Ovary (tissue), 7 donors: ENCODE measurements at regions not wholly inside any gene's neighbourhood (a gene's known extent, or its start where the extent isn't known, plus 50 kb on each side); places are given as distances from the start of the nearest gene placed in this dataset.

Source experiments
- DNase-seq, 5 donors: peaks; one replicate each; pipeline ENCODE4 v3.0.0-alpha.2; 2019 to 2020
- H3K27ac ChIP-seq, 2 donors: fragments of 200-600 bp; one replicate each; pipeline versions ENCODE4 v1.5.1 to v1.8.0; 2019 to 2022
- H3K27me3 ChIP-seq: fragments of 200-600 bp; one replicate; pipeline ENCODE4 v1.8.0; 2022
- H3K36me3 ChIP-seq: fragments of 200-600 bp; sonication (generic); one replicate; pipeline ENCODE4 v1.5.1; 2019
- H3K4me1 ChIP-seq: one replicate; pipeline ENCODE4 v1.8.1; 2013; ENCODE audit warnings: mild to moderate bottlenecking, moderate library complexity; ENCODE audit not compliant: insufficient read depth
- H3K4me3 ChIP-seq: fragments of 200-600 bp; sonication (generic); one replicate; pipeline ENCODE4 v1.5.1; 2017
- H3K9me3 ChIP-seq, 2 donors: fragments of 200-600 bp in 1 of 2; sonication (generic) in 1 of 2; one replicate each; pipeline versions ENCODE4 v1.5.1 to v1.8.1; 2013 to 2019; ENCODE audit warnings: mild to moderate bottlenecking in 1 of 2, moderate library complexity in 1 of 2
- EP300 ChIP-seq: sonication (generic); formaldehyde crosslinking; IDR thresholded peaks from one replicate; pipeline ENCODE4 v1.6.1; 2017; ENCODE audit warnings: antibody characterized with exemption
- POLR2A ChIP-seq: fragments of 450-650 bp; IDR thresholded peaks from one replicate; pipeline ENCODE4 v1.6.1; 2017; ENCODE audit warnings: antibody characterized with exemption, mild to moderate bottlenecking, moderate library complexity
- WGBS, 3 donors: extraction: QIAGEN DNeasy Blood & Tissue Kit in 1 of 3; methylation state at CpG; one replicate each; pipeline versions ENCODE4 v1.1.5 to v1.1.7; 2013 to 2017; 5-methylcytosine and 5-hydroxymethylcytosine counted together
- intact Hi-C, 4 donors: fragments of 100-400 bp; cut with DNase I; formaldehyde crosslinking; loops; one replicate each; pipeline versions ENCODE4 v1.11.0 to v1.15.1; 2022 to 2023
- TF ChIP-seq, protein P1 (sequence below), 3 donors: fragments of 450-650 bp in 2 of 3; fragments of 200-600 bp in 1 of 3; IDR thresholded peaks; one replicate each; pipeline versions ENCODE4 v1.5.1 to v1.8.0; 2016 to 2022; ENCODE audit warnings: antibody characterized with exemption in 3 of 3, mild to moderate bottlenecking in 1 of 3
- donor health status: DM: no; HTN: no; CAD: no; lungs with moderate emphysema.
- donor health status: DM: no; HTN: no; CAD: no.
- donor health status: Bipolar disorder and iron deficiency.
- donor health status: DM: no; HTN: no; CAD: no.
- donor health status: DM: yes; HTN: yes; CAD: no.

- Histone ChIP-seq H3K9me3 (no peaks in the 10 kb centered on the region), H3K36me3 (no peaks in the 10 kb centered on the region), H3K27me3 (no peaks in the 10 kb centered on the region), H3K27ac (no peak overlapping the region), H3K4me3 (no peak overlapping the region), H3K4me1 (no peaks in the 10 kb centered on the region)
- no peak for DNase-seq
- TF ChIP-seq POLR2A = no peak
- TF ChIP-seq, protein P1, sequence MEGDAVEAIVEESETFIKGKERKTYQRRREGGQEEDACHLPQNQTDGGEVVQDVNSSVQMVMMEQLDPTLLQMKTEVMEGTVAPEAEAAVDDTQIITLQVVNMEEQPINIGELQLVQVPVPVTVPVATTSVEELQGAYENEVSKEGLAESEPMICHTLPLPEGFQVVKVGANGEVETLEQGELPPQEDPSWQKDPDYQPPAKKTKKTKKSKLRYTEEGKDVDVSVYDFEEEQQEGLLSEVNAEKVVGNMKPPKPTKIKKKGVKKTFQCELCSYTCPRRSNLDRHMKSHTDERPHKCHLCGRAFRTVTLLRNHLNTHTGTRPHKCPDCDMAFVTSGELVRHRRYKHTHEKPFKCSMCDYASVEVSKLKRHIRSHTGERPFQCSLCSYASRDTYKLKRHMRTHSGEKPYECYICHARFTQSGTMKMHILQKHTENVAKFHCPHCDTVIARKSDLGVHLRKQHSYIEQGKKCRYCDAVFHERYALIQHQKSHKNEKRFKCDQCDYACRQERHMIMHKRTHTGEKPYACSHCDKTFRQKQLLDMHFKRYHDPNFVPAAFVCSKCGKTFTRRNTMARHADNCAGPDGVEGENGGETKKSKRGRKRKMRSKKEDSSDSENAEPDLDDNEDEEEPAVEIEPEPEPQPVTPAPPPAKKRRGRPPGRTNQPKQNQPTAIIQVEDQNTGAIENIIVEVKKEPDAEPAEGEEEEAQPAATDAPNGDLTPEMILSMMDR (IDR thresholded peaks at IDR 0.05) = no peak
- TF ChIP-seq EP300 = no peak
- intact Hi-C loops = no loop called here
- WGBS, 3 donors = 93 to 96% (median 95%) methylated on average over 5 of the region's 5 CpGs
These were observed 683.7 kb upstream of the NRP1 start for GRCh38 chr10:34018129-34018528.

- WGBS, 3 donors = 57 to 65% (median 60%) methylated on average over 1 of the region's 1 CpG
These were observed 682.8 kb upstream of the NRP1 start for GRCh38 chr10:34017281-34017680.

DNA sequence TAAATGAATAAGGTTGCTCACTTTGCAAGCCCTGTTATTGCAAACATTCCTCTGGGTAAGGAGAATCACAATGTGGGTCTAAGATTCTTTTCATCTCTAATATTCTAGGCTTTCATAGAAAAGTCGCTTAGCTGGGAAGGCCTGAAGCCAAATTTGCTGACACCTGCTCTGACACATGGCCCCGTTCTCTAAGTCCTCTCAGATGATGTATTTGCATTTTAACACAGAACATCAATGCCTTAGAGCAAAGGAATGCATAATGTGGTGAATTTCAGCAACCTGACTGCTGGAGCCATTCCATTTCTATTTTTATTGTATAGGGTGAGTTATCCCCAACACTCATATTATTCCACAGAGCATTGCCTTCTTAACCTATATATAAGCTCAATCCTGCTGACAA lies 682.1 kb upstream of the NRP1 start:
- Histone ChIP-seq H3K27ac (no peak overlapping the region), H3K36me3 (no peaks in the 10 kb centered on the region), H3K9me3 (no peaks in the 10 kb centered on the region), H3K27me3 (no peaks in the 10 kb centered on the region), H3K4me3 (no peak overlapping the region), H3K4me1 (no peaks in the 10 kb centered on the region)
- no peak for TF ChIP-seq EP300
- no peak for TF ChIP-seq POLR2A
- TF ChIP-seq, protein P1 (IDR thresholded peaks at IDR 0.05) = no peak
- intact Hi-C loops = no loop called here
- 89 to 93% (median 91%) methylated on average over 2 of the region's 2 CpGs for WGBS, 3 donors
- no peak for DNase-seq

More at GRCh38 chr10:34017281-34017680, 682.8 kb upstream of the NRP1 start:
- intact Hi-C loops = no loop called here
- TF ChIP-seq, protein P1 (IDR thresholded peaks at IDR 0.05) = no peak
- TF ChIP-seq EP300 (no peak), POLR2A (no peak)
- Histone ChIP-seq H3K4me3 (no peak overlapping the region), H3K36me3 (no peaks in the 10 kb centered on the region), H3K27me3 (no peaks in the 10 kb centered on the region), H3K4me1 (no peaks in the 10 kb centered on the region), H3K27ac (no peak overlapping the region), H3K9me3 (no peaks in the 10 kb centered on the region)
- DNase-seq = no peak

DNA sequence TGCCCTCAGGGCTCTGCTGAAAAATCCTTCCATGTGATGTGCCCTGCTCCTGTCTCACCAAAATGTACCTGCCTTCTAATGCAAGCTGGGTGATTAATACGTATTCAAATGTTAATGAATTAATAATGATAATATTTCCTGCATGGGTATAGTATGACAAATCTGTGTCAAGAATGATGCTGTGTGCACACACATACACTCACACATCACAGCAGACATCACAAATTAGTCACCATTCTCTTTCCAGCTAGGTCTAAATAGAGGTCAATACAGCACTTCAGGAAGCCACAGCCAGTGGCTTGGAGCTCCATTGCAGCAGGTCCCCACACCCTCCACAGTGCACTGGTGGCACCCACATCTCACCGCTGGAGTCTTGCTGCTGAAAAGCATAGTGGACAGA lies 681.2 kb upstream of the NRP1 start:
- TF ChIP-seq EP300 (no peak), POLR2A (no peak)
- TF ChIP-seq, protein P1 (IDR thresholded peaks at IDR 0.05) = no peak
- no peaks in the 10 kb centered on the region for H3K9me3 ChIP-seq
- DNase-seq = no peak
- no peaks in the 10 kb centered on the region for H3K36me3 ChIP-seq
- H3K4me3 ChIP-seq = no peak overlapping the region
- intact Hi-C loops = no loop called here
- H3K27ac ChIP-seq = no peak overlapping the region
- no peaks in the 10 kb centered on the region for H3K27me3 ChIP-seq
- no peaks in the 10 kb centered on the region for H3K4me1 ChIP-seq
- WGBS, 3 donors = 97 to 98% (median 97%) methylated on average over 2 of the region's 2 CpGs

DNA sequence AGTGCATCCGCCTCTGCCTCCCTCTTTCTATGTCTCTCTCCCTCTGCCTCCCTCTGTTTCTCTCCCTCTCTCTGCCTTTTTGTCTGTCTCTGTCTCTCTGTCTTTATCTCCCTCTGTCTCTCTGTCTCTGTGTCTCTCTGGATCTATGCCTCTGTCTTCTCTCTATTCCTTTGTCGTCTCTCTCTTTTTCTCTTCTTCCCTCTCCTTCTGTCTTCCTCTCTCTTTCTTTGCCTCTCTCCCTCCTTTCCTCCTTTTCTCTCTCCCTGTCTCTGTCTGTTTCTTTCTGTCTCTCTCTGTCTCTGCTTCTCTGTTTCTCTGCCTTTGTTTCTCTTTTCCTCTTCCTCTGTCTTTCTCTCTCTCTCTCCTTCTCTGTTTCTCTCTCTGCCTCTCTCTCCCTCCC lies 678.8 kb upstream of the NRP1 start:
- Histone ChIP-seq H3K4me1 (no peaks in the 10 kb centered on the region), H3K9me3 (no peaks in the 10 kb centered on the region), H3K27me3 (no peaks in the 10 kb centered on the region), H3K36me3 (no peaks in the 10 kb centered on the region), H3K27ac (no peak overlapping the region), H3K4me3 (no peak overlapping the region)
- intact Hi-C loops = no loop called here
- no peak for TF ChIP-seq EP300
- TF ChIP-seq, protein P1 (IDR thresholded peaks at IDR 0.05) = no peak
- TF ChIP-seq POLR2A = no peak
- no peak for DNase-seq
- WGBS, 3 donors = 94 to 99% (median 95%) methylated on average over 2 of the region's 2 CpGs
